IMR-90 (cell line): ENCODE measurements at regions not wholly inside any gene's neighbourhood (a gene's known extent, or its start where the extent isn't known, plus 50 kb on each side); places are given as distances from the start of the nearest gene placed in this dataset.

Experiments
- ATAC-seq: fragments of 200-7000 bp; cut with Tn5 transposase; 2 replicates; pipeline ENCODE4 v1.9.1; 2020; ENCODE audit warnings: low read depth, mild to moderate bottlenecking, moderate library complexity
- BruUV-seq: library from RNA; stranded (reverse); fragments of 400-500 nt; replicated peaks from 2 replicates; lab custom pipeline; 2021; lab: Mats Ljungman, UMichigan
- CTCF ChIA-PET: fragments of 300-600 bp; formaldehyde crosslinking; extraction: SDS; loops from one replicate; lab custom pipeline; 2021; ENCODE audit warnings: antibody characterized with exemption; lab: Yijun Ruan, JAX
- POLR2A ChIA-PET: fragments of 300-600 bp; sonication (Branson Sonifier 250); formaldehyde crosslinking; loops from one replicate; lab custom pipeline; 2022; ENCODE audit warnings: antibody characterized with exemption; ENCODE audit not compliant: unreplicated experiment; lab: Charles Lee
- DNase-seq: peaks from one replicate; pipeline ENCODE4 v3.0.0; 2013
- H2AFZ ChIP-seq: replicated peaks from 2 replicates; pipeline ENCODE3; 2013; ENCODE audit warnings: low read length, mild to moderate bottlenecking; ENCODE audit not compliant: poor library complexity
- H2AK5ac ChIP-seq: 2 replicates; pipeline ENCODE4 v1.6.1; 2013; ENCODE audit warnings: low read depth, low read length, inconsistent platforms
- H2AK9ac ChIP-seq: replicated peaks from 2 replicates; pipeline ENCODE3; 2013; ENCODE audit warnings: mild to moderate bottlenecking, low read depth, low read length, moderate library complexity; ENCODE audit not compliant: poor library complexity
- H2BK120ac ChIP-seq: 2 replicates; pipeline ENCODE4 v1.6.1; 2013; ENCODE audit warnings: low read depth, low read length, inconsistent platforms
- H2BK15ac ChIP-seq: 3 replicates; pipeline ENCODE4 v1.6.1; 2013; ENCODE audit warnings: low read depth, low read length, inconsistent platforms
- H2BK20ac ChIP-seq: 2 replicates; pipeline ENCODE4 v1.6.1; 2013; ENCODE audit warnings: low read depth, mild to moderate bottlenecking, inconsistent platforms, low read length, moderate library complexity
- H2BK5ac ChIP-seq: 2 replicates; pipeline ENCODE4 v1.6.1; 2013; ENCODE audit warnings: mild to moderate bottlenecking, low read depth, low read length, inconsistent platforms; ENCODE audit not compliant: poor library complexity, severe bottlenecking
- H3K14ac ChIP-seq: replicated peaks from 2 replicates; pipeline ENCODE4 v1.6.1; 2013; ENCODE audit warnings: low read depth, low read length, inconsistent platforms
- H3K18ac ChIP-seq: 2 replicates; pipeline ENCODE4 v1.6.1; 2013; ENCODE audit warnings: low read depth, low read length, control low read depth
- H3K23ac ChIP-seq: 2 replicates; pipeline ENCODE4 v1.6.1; 2013; ENCODE audit warnings: low read depth, low read length, inconsistent platforms
- H3K27ac ChIP-seq: 2 replicates; pipeline ENCODE4 v1.5.1; 2013; ENCODE audit warnings: mild to moderate bottlenecking, control low read depth, low read length; ENCODE audit not compliant: insufficient read depth
- H3K27me3 ChIP-seq: 2 replicates; pipeline ENCODE4 v1.6.1; 2013; ENCODE audit warnings: low read length; ENCODE audit not compliant: control insufficient read depth, insufficient read depth
- H3K36me3 ChIP-seq: 2 replicates; pipeline ENCODE4 v1.6.1; 2013; ENCODE audit warnings: low read length, mixed read lengths; ENCODE audit not compliant: control insufficient read depth, insufficient read depth
- H3K4ac ChIP-seq: 2 replicates; pipeline ENCODE4 v1.6.1; 2013; ENCODE audit warnings: low read depth, low read length, inconsistent platforms
- H3K4me1 ChIP-seq: 2 replicates; pipeline ENCODE4 v1.6.1; 2013; ENCODE audit warnings: low read length, mixed read lengths; ENCODE audit not compliant: control insufficient read depth, insufficient read depth
- H3K4me2 ChIP-seq: 2 replicates; pipeline ENCODE4 v1.6.1; 2013; ENCODE audit warnings: low read depth, mild to moderate bottlenecking, control low read depth, low read length, moderate library complexity
- H3K4me3 ChIP-seq: 2 replicates; pipeline ENCODE4 v1.5.1; 2013; ENCODE audit warnings: low read depth, mild to moderate bottlenecking, control low read depth, low read length, moderate library complexity; ENCODE audit not compliant: insufficient read depth
- H3K56ac ChIP-seq: 2 replicates; pipeline ENCODE4 v1.6.1; 2013; ENCODE audit warnings: low read length, inconsistent platforms; ENCODE audit not compliant: insufficient read depth; ENCODE audit errors: extremely low read depth
- H3K79me1 ChIP-seq, 2 experiments: 2 replicates each; pipeline ENCODE4 v1.6.1; 2013; ENCODE audit warnings: low read length in 2 of 2, inconsistent platforms in 1 of 2, low read depth in 1 of 2
- H3K9ac ChIP-seq: 2 replicates; pipeline ENCODE4 v1.6.1; 2013; ENCODE audit warnings: low read depth, low read length, control low read depth
- H3K9me1 ChIP-seq: 2 replicates; pipeline ENCODE4 v1.6.1; 2013; ENCODE audit warnings: low read length, inconsistent platforms; ENCODE audit not compliant: insufficient read depth
- H3K9me3 ChIP-seq: 2 replicates; pipeline ENCODE4 v1.6.1; 2013; ENCODE audit warnings: low read length; ENCODE audit not compliant: control insufficient read depth, insufficient read depth
- H4K20me1 ChIP-seq: 2 replicates; pipeline ENCODE4 v1.6.1; 2013; ENCODE audit warnings: low read length, inconsistent platforms; ENCODE audit not compliant: insufficient read depth
- H4K5ac ChIP-seq: 2 replicates; pipeline ENCODE4 v1.6.1; 2013; ENCODE audit warnings: mild to moderate bottlenecking, low read depth, low read length, control low read depth
- H4K8ac ChIP-seq, 2 experiments: 2 replicates each; pipeline ENCODE4 v1.6.1; 2013; ENCODE audit warnings: low read depth in 2 of 2, low read length in 2 of 2, control low read depth in 1 of 2, inconsistent platforms in 1 of 2
- H4K91ac ChIP-seq: 2 replicates; pipeline ENCODE4 v1.6.1; 2013; ENCODE audit warnings: low read depth, low read length, inconsistent platforms; ENCODE audit not compliant: insufficient read depth
- CEBPB ChIP-seq: IDR thresholded peaks from 2 replicates; pipeline ENCODE4 v1.6.1; 2012; ENCODE audit warnings: low read depth, low read length, improper control_type of control experiment
- FOS ChIP-seq: fragments of 150-350 bp; IDR thresholded peaks from 2 replicates; pipeline ENCODE4 v1.6.1; 2016; ENCODE audit warnings: low read depth, low read length
- POLR2A ChIP-seq: IDR thresholded peaks from 2 replicates; pipeline ENCODE4 v1.6.1; 2012; ENCODE audit warnings: mild to moderate bottlenecking, low read depth, low read length
- RAD21 ChIP-seq: IDR thresholded peaks from 2 replicates; pipeline ENCODE4 v1.6.1; 2012; ENCODE audit warnings: low read length, improper control_type of control experiment
- RFX5 ChIP-seq: IDR thresholded peaks from 2 replicates; pipeline ENCODE4 v1.8.0; 2012; ENCODE audit warnings: low read depth, mild to moderate bottlenecking, low read length, moderate library complexity
- WGBS, 2 experiments: methylation state at CpG; one replicate each; pipeline versions ENCODE4 v1.1.5 to v1.1.7; 2013; ENCODE audit warnings: missing lambda C conversion rate in 2 of 2; ENCODE audit not compliant: insufficient read length in 1 of 2; ENCODE audit errors: extremely low coverage in 2 of 2; 5-methylcytosine and 5-hydroxymethylcytosine counted together
- dilution Hi-C: fragments of 300-500 bp; cut with HindIII; formaldehyde crosslinking; loops from one replicate; pipeline ENCODE4 v1.14.3; 2018; ENCODE audit warnings: low sequenced_read_pairs; ENCODE audit not compliant: unreplicated experiment
- in situ Hi-C: fragments of 300-500 bp; cut with MboI; formaldehyde crosslinking; loops from 3 replicates; pipeline ENCODE4 v1.14.3; 2019; ENCODE audit warnings: low sequenced_read_pairs, inconsistent platforms, mixed read lengths
- intact Hi-C: fragments of 100-400 bp; cut with micrococcal nuclease; formaldehyde crosslinking; loops from 2 replicates; pipeline ENCODE4 v1.10.0; 2022

DNA sequence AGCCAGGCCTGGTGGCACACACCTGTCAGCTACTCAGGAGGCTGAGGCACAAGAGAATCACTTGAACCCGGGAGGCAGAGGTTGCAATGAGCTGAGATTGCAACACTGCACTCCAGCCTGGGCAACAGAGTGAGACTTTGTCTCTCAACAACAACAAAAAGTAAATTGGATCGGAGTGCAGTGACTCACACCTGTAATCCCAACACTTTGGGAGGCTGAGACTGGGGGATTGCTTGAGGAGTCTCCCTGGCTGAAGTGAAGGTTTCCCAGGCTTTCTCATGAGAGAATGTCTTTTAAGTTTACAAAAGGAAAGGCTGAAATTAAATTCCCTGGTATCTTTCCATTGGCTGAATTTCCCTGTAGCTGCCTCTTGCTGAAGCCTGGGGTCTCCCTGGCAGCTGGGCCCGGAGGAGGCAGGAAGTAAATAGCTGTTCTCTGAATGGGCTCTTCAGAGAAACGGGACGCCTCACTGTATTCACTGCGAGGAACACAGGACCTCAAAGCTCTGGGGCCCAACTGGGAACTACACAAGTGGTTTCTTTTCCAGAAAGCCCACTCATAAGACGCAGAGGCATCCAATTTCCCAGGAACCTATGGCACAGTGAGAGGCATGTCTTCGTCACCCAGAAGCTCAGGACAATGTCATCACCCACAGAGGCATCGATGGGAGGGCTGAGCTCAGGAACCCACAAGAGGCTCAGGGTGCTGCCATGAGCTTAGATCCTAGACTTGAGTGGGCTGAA is 77.4 kb upstream of the SMURF2 start:
- Histone ChIP-seq H4K91ac (peak overlapping the region; percentile 91), H3K27me3 (no peaks in the 10 kb centered on the region), H4K20me1 (no peaks in the 10 kb centered on the region), H2BK5ac (peak overlapping the region; percentile 89), H3K56ac (peak overlapping the region; percentile 59), H3K9ac (peak overlapping the region; percentile 58), H2AFZ (peak overlapping the region; percentile 83), H4K8ac (peak overlapping the region; percentile 53 to 94), H3K23ac (peak overlapping the region; percentile 92), H4K5ac (peak overlapping the region; percentile 85), H3K79me1 (peaks cover 7 to 53% of the 10 kb centered on the region in 2 experiments; a peak in 3 of 4 replicates), H2BK15ac (peak overlapping the region; percentile 90), H3K18ac (peak overlapping the region; percentile 91), H3K4ac (peak overlapping the region; percentile 98), H2AK9ac (peak overlapping the region; percentile 53), H3K4me1 (peaks cover 26% of the 10 kb centered on the region), H2BK20ac (peak overlapping the region; percentile 97), H3K36me3 (no peaks in the 10 kb centered on the region), H3K4me2 (peak overlapping the region; percentile 19), H3K27ac (peak overlapping the region; percentile 90), H3K14ac (peak overlapping the region; percentile 95), H2BK120ac (peak overlapping the region; percentile 98), H3K9me1 (peaks cover 14% of the 10 kb centered on the region), H3K4me3 (no peak overlapping the region), H2AK5ac (peak overlapping the region; percentile 97), H3K9me3 (no peaks in the 10 kb centered on the region)
- DNase-seq (peak; percentile 84), ATAC-seq (peak; percentile 34)
- BruUV-seq = no TSS peak
- TF ChIP-seq RFX5 (no peak), RAD21 (0 out of 2 replicates have a peak, but pooled peaks have one; percentile 16), POLR2A (0 out of 2 replicates have a peak, but pooled peaks have one; percentile 32), CEBPB (peak; percentile 91), FOS (peak; percentile 6; the same call in 1 of the 2 replicates)
- WGBS, 2 experiments = 67% methylated on average over 3 of the region's 9 CpGs; no CpG with 5 or more reads in 1 of the 2 experiments
- CTCF ChIA-PET = interaction anchor here (0.5 kb wide), 1 partner anchor 9 kb away, joined by 4 read pairs; no protein-coding TSS in a partner anchor
- in situ Hi-C loops (no loop called here), dilution Hi-C loops (no loop called here), intact Hi-C loops (loop anchor here (2.0 to 5.0 kb wide), 2 partner anchors 57 to 77 kb away; partner anchors contain the start of gene SMURF2)
- POLR2A ChIA-PET = no interaction called here
